ENCODE measurements at regions not wholly inside any gene's neighbourhood (a gene's known extent, or its start where the extent isn't known, plus 50 kb on each side); places are given as distances from the start of the nearest gene placed in this dataset.

- no peak for DNase-seq (ENCODE audit: low read depth, low spot score)
These were observed 83.3 kb downstream of the ALDH8A1 start for GRCh38 chr6:134866563-134866962.

- DNase-seq (ENCODE audit: low read depth, low spot score), result no peak
These were observed 85.3 kb downstream of the ALDH8A1 start for GRCh38 chr6:134864558-134864957.

GRCh38 chr6:134863763-134864510, 86.0 kb downstream of the ALDH8A1 start:
- DNase-seq (ENCODE audit: low read depth, low spot score), result no peak

- no peak for DNase-seq (ENCODE audit: low read depth, low spot score)
These were observed 95.5 kb downstream of the ALDH8A1 start for GRCh38 chr6:134854366-134854765.

- DNase-seq (ENCODE audit: low read depth, low spot score), result no peak
These were observed 96.5 kb downstream of the ALDH8A1 start for GRCh38 chr6:134853111-134854055.

GRCh38 chr6:134851548-134851947, 98.4 kb downstream of the ALDH8A1 start:
- no peak for DNase-seq (ENCODE audit: low read depth, low spot score)

GRCh38 chr6:134850721-134851305, 99.1 kb downstream of the ALDH8A1 start:
- DNase-seq (ENCODE audit: low read depth, low spot score), result peak; percentile 93

GRCh38 chr6:134849920-134850447, 99.9 kb downstream of the ALDH8A1 start:
- no peak for DNase-seq (ENCODE audit: low read depth, low spot score)

GRCh38 chr6:134848076-134848475, 101.8 kb downstream of the ALDH8A1 start:
- DNase-seq (ENCODE audit: low read depth, low spot score), result no peak

GRCh38 chr6:134846865-134847264, 103.0 kb downstream of the ALDH8A1 start:
- no peak for DNase-seq (ENCODE audit: low read depth, low spot score)

- no peak for DNase-seq (ENCODE audit: low read depth, low spot score)
These were observed 103.9 kb downstream of the ALDH8A1 start for GRCh38 chr6:134846031-134846430.

- DNase-seq (ENCODE audit: low read depth, low spot score), result no peak
These were observed 105.8 kb downstream of the ALDH8A1 start for GRCh38 chr6:134844120-134844519.

GRCh38 chr6:134840086-134840867, 109.6 kb downstream of the ALDH8A1 start:
- DNase-seq (ENCODE audit: low read depth, low spot score), result no peak

- no peak for DNase-seq (ENCODE audit: low read depth, low spot score)
These were observed 113.9 kb downstream of the ALDH8A1 start for GRCh38 chr6:134835993-134836392.

GRCh38 chr6:134830940-134831339, 119.0 kb downstream of the ALDH8A1 start:
- no peak for DNase-seq (ENCODE audit: low read depth, low spot score)

GRCh38 chr6:134830194-134830593, 119.7 kb downstream of the ALDH8A1 start:
- DNase-seq (ENCODE audit: low read depth, low spot score), result no peak

- no peak for DNase-seq (ENCODE audit: low read depth, low spot score)
These were observed 121.3 kb downstream of the ALDH8A1 start for GRCh38 chr6:134828641-134829040.

GRCh38 chr6:134826889-134827737, 122.8 kb downstream of the ALDH8A1 start:
- DNase-seq (ENCODE audit: low read depth, low spot score), result no peak

- no peak for DNase-seq (ENCODE audit: low read depth, low spot score)
These were observed 126.2 kb downstream of the ALDH8A1 start for GRCh38 chr6:134823710-134824034.

- DNase-seq (ENCODE audit: low read depth, low spot score), result peak; percentile 69
These were observed 126.8 kb downstream of the ALDH8A1 start for GRCh38 chr6:134822920-134823709.

All from smooth muscle cell of the brain vasculature (primary cell).